ENCODE measurements at regions not wholly inside any gene's neighbourhood (a gene's known extent, or its start where the extent isn't known, plus 50 kb on each side); places are given as distances from the start of the nearest gene placed in this dataset.

DNA sequence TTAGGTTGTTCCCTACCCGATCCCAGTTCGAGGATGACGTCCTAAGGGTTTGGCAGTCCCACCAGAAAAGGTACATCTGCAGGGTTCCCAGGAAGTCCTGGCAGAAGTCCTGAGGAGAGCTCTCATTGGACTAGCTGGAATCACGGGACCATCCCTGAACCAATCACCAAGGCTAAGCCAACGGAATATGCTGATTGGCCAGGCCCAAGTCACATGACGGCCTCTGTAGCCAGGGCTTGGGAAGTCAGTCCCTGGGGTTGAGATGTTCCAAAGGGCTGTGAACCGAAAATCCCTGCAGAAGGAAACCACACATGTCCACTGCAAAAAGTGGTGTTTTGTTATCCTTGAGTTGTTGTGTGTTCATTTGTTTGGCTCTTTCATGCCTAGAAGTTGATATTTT, 68.2 kb upstream of the ZNF423 start:
- TF ChIP-seq CTCF (IDR thresholded peaks at IDR 0.05): no peak
- Histone ChIP-seq H3K27ac (no peak overlapping the region), H3K36me3 (no peaks in the 10 kb centered on the region), H3K9me3 (no peaks in the 10 kb centered on the region), H3K27me3 (ENCODE audit: low read depth) (no peaks in the 10 kb centered on the region), H3K4me1 (no peaks in the 10 kb centered on the region), H3K4me3 (no peak overlapping the region)
- intact Hi-C loops (cut with DNase I): no loop called here
- no peak for DNase-seq
- no peak for ATAC-seq

- TF ChIP-seq CTCF (IDR thresholded peaks at IDR 0.05): no peak
- no peak overlapping the region for H3K4me3 ChIP-seq
Measured at GRCh38 chr16:49926941-49927340, 71.0 kb upstream of the ZNF423 start.

GRCh38 chr16:49928176-49929041, 72.5 kb upstream of the ZNF423 start:
- H3K27ac ChIP-seq: no peak overlapping the region
- DNase-seq (peak; percentile 64), ATAC-seq (peak; percentile 90 to 93)
- intact Hi-C loops (cut with DNase I): no loop called here
- H3K27me3 ChIP-seq (ENCODE audit: low read depth): no peaks in the 10 kb centered on the region
- H3K9me3 ChIP-seq: no peaks in the 10 kb centered on the region
- H3K4me1 ChIP-seq: no peaks in the 10 kb centered on the region
- no peak for TF ChIP-seq CTCF (IDR thresholded peaks at IDR 0.05)
- no peak overlapping the region for H3K4me3 ChIP-seq
- no peaks in the 10 kb centered on the region for H3K36me3 ChIP-seq

More at GRCh38 chr16:49926941-49927340, 71.0 kb upstream of the ZNF423 start:
- Histone ChIP-seq H3K36me3 (no peaks in the 10 kb centered on the region), H3K9me3 (no peaks in the 10 kb centered on the region), H3K4me1 (no peaks in the 10 kb centered on the region), H3K27me3 (ENCODE audit: low read depth) (no peaks in the 10 kb centered on the region), H3K27ac (no peak overlapping the region)
- intact Hi-C loops (cut with DNase I): no loop called here
- ATAC-seq (no peak), DNase-seq (no peak)

DNA sequence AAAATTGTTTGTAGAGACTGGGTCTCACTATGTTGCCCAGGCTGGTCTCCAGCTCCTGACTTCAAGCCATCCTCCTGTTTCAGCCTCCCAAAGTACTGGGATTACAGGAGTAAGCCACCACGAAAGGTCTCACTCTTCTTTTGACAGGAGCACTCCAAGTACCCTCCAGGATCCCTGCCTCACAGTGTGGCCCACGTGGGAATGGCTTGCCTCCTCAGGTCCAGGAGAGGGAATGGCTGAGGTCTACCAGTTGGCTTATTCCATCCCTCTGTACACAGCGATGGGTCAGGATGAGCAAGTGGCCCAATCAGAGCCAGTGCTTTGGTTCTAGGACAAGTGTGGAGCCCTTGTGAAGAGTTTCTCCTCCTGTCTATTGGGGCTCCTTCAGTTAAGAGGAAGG, 73.7 kb upstream of the ZNF423 start:
- ATAC-seq (no peak), DNase-seq (no peak)
- intact Hi-C loops (cut with DNase I): no loop called here
- no peaks in the 10 kb centered on the region for H3K36me3 ChIP-seq
- TF ChIP-seq CTCF (IDR thresholded peaks at IDR 0.05): no peak
- H3K27me3 ChIP-seq (ENCODE audit: low read depth): no peaks in the 10 kb centered on the region
- H3K27ac ChIP-seq: no peak overlapping the region
- H3K4me3 ChIP-seq: no peak overlapping the region
- no peaks in the 10 kb centered on the region for H3K9me3 ChIP-seq
- no peaks in the 10 kb centered on the region for H3K4me1 ChIP-seq

GRCh38 chr16:49930841-49931240, 74.9 kb upstream of the ZNF423 start:
- Histone ChIP-seq H3K4me1 (no peaks in the 10 kb centered on the region), H3K36me3 (no peaks in the 10 kb centered on the region), H3K4me3 (no peak overlapping the region), H3K9me3 (no peaks in the 10 kb centered on the region), H3K27ac (no peak overlapping the region), H3K27me3 (ENCODE audit: low read depth) (no peaks in the 10 kb centered on the region)
- intact Hi-C loops (cut with DNase I): no loop called here
- DNase-seq (no peak), ATAC-seq (no peak)
- no peak for TF ChIP-seq CTCF (IDR thresholded peaks at IDR 0.05)

Data from lower lobe of right lung (tissue), 2 donors.